ENCODE measurements at regions not wholly inside any gene's neighbourhood (a gene's known extent, or its start where the extent isn't known, plus 50 kb on each side); places are given as distances from the start of the nearest gene placed in this dataset.

DNA sequence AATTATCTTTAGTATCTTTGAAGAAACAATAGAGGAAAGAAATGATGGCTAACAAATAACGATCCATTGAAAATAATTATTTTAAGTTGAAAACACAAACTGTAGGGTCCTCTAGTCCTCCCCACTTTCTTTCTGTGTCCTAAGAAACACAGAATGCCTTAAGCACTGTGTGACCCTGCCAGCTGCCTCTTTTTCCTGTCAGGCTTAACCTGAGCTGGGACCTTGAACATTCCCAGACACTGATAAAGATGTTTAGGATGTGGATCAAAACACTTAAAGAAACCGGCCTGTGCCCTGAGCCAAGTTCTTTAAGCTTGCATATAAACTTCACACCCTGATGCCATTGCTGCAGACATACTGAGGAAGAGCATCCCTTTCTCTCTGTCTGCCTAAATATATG, 755.4 kb upstream of the VRK2 start:
- H3K4me3 Mint-ChIP-seq: no peak overlapping the region
- H3K9me3 Mint-ChIP-seq: peaks cover 0 to 23% (median 12%) of the 10 kb centered on the region in 5 donors
- no peaks in the 10 kb centered on the region for H3K36me3 Mint-ChIP-seq

DNA sequence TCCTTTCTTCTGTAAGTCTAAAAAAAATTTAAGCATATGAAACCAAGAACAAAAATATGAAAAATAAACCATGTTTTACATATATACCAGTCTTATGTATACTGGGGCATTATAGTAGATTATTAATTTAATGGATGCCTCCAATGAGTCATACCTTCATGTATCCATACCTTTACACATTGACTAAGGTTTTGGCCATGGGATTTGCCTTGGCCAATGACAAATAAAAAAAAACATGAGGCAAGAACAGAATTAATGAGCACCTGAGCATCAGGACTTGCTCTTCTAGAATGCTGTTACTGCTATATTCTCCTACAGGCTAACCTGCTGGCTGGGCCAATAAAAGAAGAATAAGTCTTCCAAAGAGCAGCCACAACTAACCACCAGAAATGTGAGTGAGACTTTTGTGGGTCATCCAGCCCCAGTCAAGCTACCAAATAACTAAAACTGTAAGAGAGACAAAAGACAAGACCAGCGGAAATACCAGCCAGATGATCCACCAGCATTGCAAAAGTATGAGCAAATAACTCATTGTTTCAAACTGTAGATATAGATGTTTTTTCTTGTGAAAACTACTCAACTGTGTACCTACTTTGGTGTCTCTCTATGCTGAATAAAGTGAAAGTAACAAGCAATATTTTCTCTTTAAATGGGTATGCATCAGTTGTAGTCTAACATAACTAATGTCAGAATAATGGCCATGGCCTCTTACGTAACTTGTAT, 749.6 kb upstream of the VRK2 start:
- Histone ChIP-seq H3K27me3 (ENCODE audit: insufficient read depth, low read length, poor library complexity, severe bottlenecking) (no peaks in the 10 kb centered on the region), H3K4me1 (ENCODE audit: insufficient read depth, low read length) (no peaks in the 10 kb centered on the region), H3K27ac (ENCODE audit: low read depth, low read length) (no peak overlapping the region), H3K9me3 (ENCODE audit: low read length) (no peaks in the 10 kb centered on the region), H3K36me3 (ENCODE audit: insufficient read depth, low read length) (no peaks in the 10 kb centered on the region), H3K4me3 (ENCODE audit: low read length) (no peak overlapping the region)
- H3K36me3 Mint-ChIP-seq: no peaks in the 10 kb centered on the region
- no peak overlapping the region for H3K4me3 Mint-ChIP-seq
- no peak overlapping the region for H3K27ac Mint-ChIP-seq
- no peak for DNase-seq
- H3K9me3 Mint-ChIP-seq: peaks cover 7 to 34% (median 13%) of the 10 kb centered on the region in 5 donors
- H3K4me1 Mint-ChIP-seq: no peaks in the 10 kb centered on the region
- ChIA-PET POLR2A (no interaction called here), CTCF (no interaction called here)
- H3K27me3 Mint-ChIP-seq: no peaks in the 10 kb centered on the region

More for the DNA sequence above, 755.4 kb upstream of the VRK2 start:
- Mint-ChIP-seq H3K4me1 (no peaks in the 10 kb centered on the region), H3K27ac (no peak overlapping the region), H3K27me3 (no peaks in the 10 kb centered on the region)
- H3K27me3 ChIP-seq (ENCODE audit: insufficient read depth, low read length, poor library complexity, severe bottlenecking): no peaks in the 10 kb centered on the region
- H3K36me3 ChIP-seq (ENCODE audit: insufficient read depth, low read length): no peaks in the 10 kb centered on the region
- H3K27ac ChIP-seq (ENCODE audit: low read depth, low read length): no peak overlapping the region
- ChIA-PET CTCF (no interaction called here), POLR2A (no interaction called here)
- DNase-seq: no peak
- H3K9me3 ChIP-seq (ENCODE audit: low read length): no peaks in the 10 kb centered on the region
- H3K4me1 ChIP-seq (ENCODE audit: insufficient read depth, low read length): no peaks in the 10 kb centered on the region
- H3K4me3 ChIP-seq (ENCODE audit: low read length): no peak overlapping the region

DNA sequence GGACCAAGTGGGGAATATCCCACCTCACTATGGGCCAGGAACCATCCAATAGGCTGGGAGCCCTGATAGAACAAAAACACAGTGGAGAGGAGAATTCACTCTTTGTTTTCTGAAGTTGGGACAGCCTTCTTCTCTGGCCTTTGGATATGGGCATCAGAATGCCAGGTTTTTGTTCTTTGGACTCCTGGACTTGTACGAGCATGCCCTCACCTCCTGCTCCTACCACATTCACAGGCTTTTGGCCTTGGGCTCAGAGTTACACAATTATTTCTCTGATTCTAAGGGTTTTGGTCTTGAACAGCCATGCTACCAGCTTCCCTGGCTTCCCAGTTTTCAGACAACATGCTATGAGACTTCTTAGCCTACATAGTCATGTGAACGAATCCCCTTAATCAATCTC, 732.9 kb upstream of the VRK2 start:
- Mint-ChIP-seq H3K4me3 (no peak overlapping the region), H3K36me3 (peaks cover 0 to 4% (median 0%) of the 10 kb centered on the region in 3 donors), H3K27me3 (no peaks in the 10 kb centered on the region), H3K4me1 (no peaks in the 10 kb centered on the region), H3K27ac (no peak overlapping the region), H3K9me3 (peaks cover 6 to 28% (median 17%) of the 10 kb centered on the region in 5 donors)
- no peaks in the 10 kb centered on the region for H3K36me3 ChIP-seq (ENCODE audit: insufficient read depth, low read length)
- DNase-seq: no peak
- ChIA-PET POLR2A (no interaction called here), CTCF (no interaction called here)
- H3K27ac ChIP-seq (ENCODE audit: low read depth, low read length): no peak overlapping the region
- no peak overlapping the region for H3K4me3 ChIP-seq (ENCODE audit: low read length)
- no peaks in the 10 kb centered on the region for H3K4me1 ChIP-seq (ENCODE audit: insufficient read depth, low read length)
- no peaks in the 10 kb centered on the region for H3K27me3 ChIP-seq (ENCODE audit: insufficient read depth, low read length, poor library complexity, severe bottlenecking)
- H3K9me3 ChIP-seq (ENCODE audit: low read length): peaks cover 5% of the 10 kb centered on the region

DNA sequence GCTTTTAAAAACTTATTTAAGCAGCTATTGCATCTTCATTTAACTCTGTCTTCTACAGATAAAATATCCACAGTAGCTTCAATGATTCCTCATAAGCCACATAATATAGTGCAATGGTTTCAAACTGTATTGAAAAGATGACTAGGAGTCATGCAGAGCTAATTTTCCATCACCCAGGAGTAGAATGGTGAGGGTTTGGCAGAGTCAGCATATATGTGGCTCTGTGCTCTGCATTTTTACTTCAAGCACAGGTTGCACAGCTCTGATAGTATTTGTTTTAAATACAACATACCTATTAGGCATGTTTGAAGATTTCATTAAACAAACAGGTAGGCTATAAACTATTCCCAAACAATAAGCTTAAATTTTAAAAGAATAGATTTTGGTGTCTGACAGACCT, 731.9 kb upstream of the VRK2 start:
- no peaks in the 10 kb centered on the region for H3K4me1 ChIP-seq (ENCODE audit: insufficient read depth, low read length)
- H3K4me3 ChIP-seq (ENCODE audit: low read length): no peak overlapping the region
- H3K9me3 ChIP-seq (ENCODE audit: low read length): peaks cover 5% of the 10 kb centered on the region
- no peaks in the 10 kb centered on the region for H3K36me3 ChIP-seq (ENCODE audit: insufficient read depth, low read length)
- no peaks in the 10 kb centered on the region for H3K27me3 Mint-ChIP-seq
- CTCF ChIA-PET: no interaction called here
- H3K4me1 Mint-ChIP-seq: no peaks in the 10 kb centered on the region
- no peak for DNase-seq
- H3K27ac ChIP-seq (ENCODE audit: low read depth, low read length): no peak overlapping the region
- H3K36me3 Mint-ChIP-seq: peaks cover 0 to 4% (median 0%) of the 10 kb centered on the region in 3 donors
- peaks cover 6 to 31% (median 18%) of the 10 kb centered on the region in 5 donors for H3K9me3 Mint-ChIP-seq
- H3K27me3 ChIP-seq (ENCODE audit: insufficient read depth, low read length, poor library complexity, severe bottlenecking): no peaks in the 10 kb centered on the region
- no peak overlapping the region for H3K4me3 Mint-ChIP-seq
- POLR2A ChIA-PET: no interaction called here
- no peak overlapping the region for H3K27ac Mint-ChIP-seq

DNA sequence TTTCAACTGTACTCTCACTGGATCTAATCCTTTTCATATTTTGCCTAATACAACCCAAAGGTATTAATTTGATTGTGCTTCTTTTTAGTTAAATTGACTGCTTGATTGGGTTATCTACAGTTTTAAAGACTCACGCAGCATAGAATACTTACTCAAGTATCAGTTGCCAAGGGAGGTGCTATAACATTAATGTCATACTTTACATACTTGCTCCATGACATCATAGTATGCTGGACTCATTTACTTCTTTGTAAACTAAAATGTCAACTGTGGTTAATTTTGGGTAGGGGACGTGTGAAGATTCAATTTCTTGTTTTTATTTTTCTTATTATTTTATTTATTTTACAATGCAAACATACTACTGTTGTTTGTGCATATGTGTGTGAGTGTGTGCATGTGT, 716.2 kb upstream of the VRK2 start:
- DNase-seq: no peak
- Mint-ChIP-seq H3K4me3 (no peak overlapping the region), H3K4me1 (no peaks in the 10 kb centered on the region), H3K27me3 (no peaks in the 10 kb centered on the region), H3K27ac (no peak overlapping the region), H3K36me3 (no peaks in the 10 kb centered on the region), H3K9me3 (peaks cover 4 to 19% (median 16%) of the 10 kb centered on the region in 5 donors)
- POLR2A ChIA-PET: no interaction called here
- H3K36me3 ChIP-seq (ENCODE audit: insufficient read depth, low read length): no peaks in the 10 kb centered on the region
- no peaks in the 10 kb centered on the region for H3K4me1 ChIP-seq (ENCODE audit: insufficient read depth, low read length)
- H3K4me3 ChIP-seq (ENCODE audit: low read length): no peak overlapping the region
- no peaks in the 10 kb centered on the region for H3K9me3 ChIP-seq (ENCODE audit: low read length)
- H3K27ac ChIP-seq (ENCODE audit: low read depth, low read length): no peak overlapping the region
- H3K27me3 ChIP-seq (ENCODE audit: insufficient read depth, low read length, poor library complexity, severe bottlenecking): no peaks in the 10 kb centered on the region
- CTCF ChIA-PET: no interaction called here

DNA sequence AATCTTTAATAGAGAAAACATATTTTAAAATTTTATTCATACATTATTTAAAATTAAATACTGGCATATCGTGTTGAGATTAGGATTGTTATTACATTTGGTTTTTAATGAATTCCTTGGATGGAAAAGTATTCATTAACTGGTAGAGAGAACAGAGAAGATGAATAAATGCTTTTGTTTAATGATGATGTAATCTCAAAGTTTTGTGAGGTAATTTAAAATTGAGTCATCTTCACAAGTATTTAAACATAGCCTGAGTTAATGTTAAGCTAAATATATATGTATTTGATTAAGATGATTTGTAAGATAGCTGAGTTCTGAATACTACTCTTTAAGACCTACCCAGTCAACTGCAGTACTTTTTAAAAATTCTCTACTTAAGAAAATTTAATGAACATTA, 713.4 kb upstream of the VRK2 start:
- Histone ChIP-seq H3K4me3 (ENCODE audit: low read length) (no peak overlapping the region), H3K9me3 (ENCODE audit: low read length) (no peaks in the 10 kb centered on the region), H3K36me3 (ENCODE audit: insufficient read depth, low read length) (no peaks in the 10 kb centered on the region), H3K4me1 (ENCODE audit: insufficient read depth, low read length) (no peaks in the 10 kb centered on the region), H3K27me3 (ENCODE audit: insufficient read depth, low read length, poor library complexity, severe bottlenecking) (no peaks in the 10 kb centered on the region), H3K27ac (ENCODE audit: low read depth, low read length) (no peak overlapping the region)
- H3K9me3 Mint-ChIP-seq: peaks cover 5 to 26% (median 18%) of the 10 kb centered on the region in 5 donors
- DNase-seq: no peak
- H3K27ac Mint-ChIP-seq: no peak overlapping the region
- CTCF ChIA-PET: no interaction called here
- no peaks in the 10 kb centered on the region for H3K4me1 Mint-ChIP-seq
- no peaks in the 10 kb centered on the region for H3K27me3 Mint-ChIP-seq
- POLR2A ChIA-PET: no interaction called here
- no peaks in the 10 kb centered on the region for H3K36me3 Mint-ChIP-seq
- H3K4me3 Mint-ChIP-seq: no peak overlapping the region

DNA sequence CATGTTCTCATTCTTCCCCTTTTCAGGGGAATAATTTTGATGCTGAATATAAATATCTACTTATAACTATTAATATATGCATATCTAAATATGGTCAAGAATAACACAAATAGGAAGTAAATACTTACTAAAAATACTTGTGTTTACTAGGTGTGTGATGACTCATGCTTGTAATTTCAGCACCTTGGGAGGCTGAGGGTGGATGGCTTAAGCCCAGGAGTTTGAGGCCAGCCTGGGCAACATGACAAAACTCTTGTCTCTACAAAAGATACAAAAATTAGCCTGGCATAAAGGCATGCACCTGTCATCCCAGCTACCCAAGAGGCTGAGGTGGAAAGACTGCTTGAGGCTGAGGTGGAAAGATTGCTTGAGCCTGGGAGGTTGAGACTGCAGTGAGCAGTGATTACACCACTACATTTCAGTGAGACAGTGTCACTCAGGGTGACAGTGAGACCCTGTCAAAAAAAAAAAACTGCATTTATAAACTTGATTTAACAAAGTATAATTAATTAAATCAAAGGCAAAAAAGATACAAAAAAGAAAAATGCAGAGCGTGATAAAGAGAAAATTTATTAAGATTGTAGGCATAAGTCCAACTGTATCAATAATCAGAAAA, 703.1 kb upstream of the VRK2 start:
- no peaks in the 10 kb centered on the region for H3K9me3 ChIP-seq (ENCODE audit: low read length)
- Mint-ChIP-seq H3K27ac (no peak overlapping the region), H3K4me3 (no peak overlapping the region), H3K4me1 (no peaks in the 10 kb centered on the region), H3K27me3 (no peaks in the 10 kb centered on the region), H3K9me3 (peaks cover 21 to 50% (median 33%) of the 10 kb centered on the region in 5 donors), H3K36me3 (no peaks in the 10 kb centered on the region)
- no peak overlapping the region for H3K27ac ChIP-seq (ENCODE audit: low read depth, low read length)
- no peaks in the 10 kb centered on the region for H3K4me1 ChIP-seq (ENCODE audit: insufficient read depth, low read length)
- no peaks in the 10 kb centered on the region for H3K36me3 ChIP-seq (ENCODE audit: insufficient read depth, low read length)
- no peak overlapping the region for H3K4me3 ChIP-seq (ENCODE audit: low read length)
- DNase-seq: no peak
- POLR2A ChIA-PET: no interaction called here
- no peaks in the 10 kb centered on the region for H3K27me3 ChIP-seq (ENCODE audit: insufficient read depth, low read length, poor library complexity, severe bottlenecking)
- CTCF ChIA-PET: no interaction called here

DNA sequence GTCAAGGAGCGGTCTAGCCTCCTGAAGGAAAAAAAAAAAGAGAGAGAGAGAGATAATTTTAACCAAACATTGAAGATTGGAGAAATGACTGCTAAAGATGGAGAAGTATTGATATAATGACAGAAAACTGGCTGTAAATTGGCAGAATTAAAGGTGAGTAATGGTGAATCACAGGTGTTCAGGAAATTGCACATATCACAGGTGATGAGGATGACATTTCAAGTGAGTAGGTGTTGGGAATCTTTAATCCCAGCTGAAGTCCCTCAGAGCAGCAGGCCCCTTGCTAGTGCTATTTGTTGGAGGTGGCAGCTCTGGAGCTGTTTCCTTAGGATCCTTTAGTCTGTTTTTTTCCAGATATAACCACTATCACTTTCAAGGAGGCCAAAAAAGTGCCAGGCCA, 678.4 kb upstream of the VRK2 start:
- Histone ChIP-seq H3K36me3 (ENCODE audit: insufficient read depth, low read length) (no peaks in the 10 kb centered on the region), H3K9me3 (ENCODE audit: low read length) (no peaks in the 10 kb centered on the region), H3K4me3 (ENCODE audit: low read length) (no peak overlapping the region), H3K4me1 (ENCODE audit: insufficient read depth, low read length) (no peaks in the 10 kb centered on the region), H3K27ac (ENCODE audit: low read depth, low read length) (no peak overlapping the region), H3K27me3 (ENCODE audit: insufficient read depth, low read length, poor library complexity, severe bottlenecking) (no peaks in the 10 kb centered on the region)
- CTCF ChIA-PET: no interaction called here
- Mint-ChIP-seq H3K27ac (no peak overlapping the region), H3K36me3 (no peaks in the 10 kb centered on the region), H3K4me3 (no peak overlapping the region), H3K9me3 (peaks cover 8 to 41% (median 17%) of the 10 kb centered on the region in 5 donors), H3K4me1 (no peaks in the 10 kb centered on the region), H3K27me3 (peaks cover 0 to 2% of the 10 kb centered on the region in 2 donors)
- POLR2A ChIA-PET: no interaction called here
- no peak for DNase-seq

Data from CD8-positive, alpha-beta memory T cell (primary cell).